Keratinocyte (primary cell): ENCODE measurements at regions not wholly inside any gene's neighbourhood (a gene's known extent, or its start where the extent isn't known, plus 50 kb on each side); places are given as distances from the start of the nearest gene placed in this dataset.

Experiments used
- DNase-seq: peaks from one replicate; pipeline ENCODE4 v3.0.0-alpha.2; 2011; ENCODE audit warnings: low read depth, missing footprints, low spot score
- FAIRE-seq: peaks from 2 replicates; lab custom pipeline; 2011; peaks lifted over from hg19 to GRCh38; lab: Jason Lieb, UNC
- H2AFZ ChIP-seq: 2 replicates; pipeline ENCODE4 v1.6.0; 2012; ENCODE audit warnings: low read length, control low read depth, inconsistent platforms; ENCODE audit not compliant: control insufficient read depth
- H3K27ac ChIP-seq: 2 replicates; pipeline ENCODE4 v1.5.1; 2011; ENCODE audit warnings: low read length; ENCODE audit not compliant: control insufficient read depth, insufficient read depth
- H3K27me3 ChIP-seq: 3 replicates; pipeline ENCODE4 v1.6.0; 2011; ENCODE audit warnings: low read length; ENCODE audit not compliant: control insufficient read depth, insufficient read depth; ENCODE audit errors: extremely low read depth
- H3K36me3 ChIP-seq, 2 experiments: 2 replicates in 1 of 2; 3 replicates in 1 of 2; pipeline ENCODE4 v1.5.1; 2011; ENCODE audit warnings: low read length in 2 of 2, mild to moderate bottlenecking in 1 of 2; ENCODE audit not compliant: control insufficient read depth in 2 of 2, insufficient read depth in 2 of 2; ENCODE audit errors: extremely low read depth in 1 of 2
- H3K4me1 ChIP-seq: 3 replicates; pipeline ENCODE4 v1.5.1; 2011; ENCODE audit warnings: low read length; ENCODE audit not compliant: control insufficient read depth, insufficient read depth; ENCODE audit errors: extremely low read depth
- H3K4me2 ChIP-seq: 3 replicates; pipeline ENCODE4 v1.6.0; 2011; ENCODE audit warnings: low read depth, low read length; ENCODE audit not compliant: control insufficient read depth, insufficient read depth; ENCODE audit errors: extremely low read depth
- H3K4me3 ChIP-seq, 3 experiments: fragments of 200-600 bp in 1 of 3; sonication (generic) in 1 of 3; 2 replicates in 2 of 3; 3 replicates in 1 of 3; pipeline ENCODE4 v1.5.1; 2011 to 2016; ENCODE audit warnings: low read length in 3 of 3, mild to moderate bottlenecking in 3 of 3, control low read depth in 2 of 3, inconsistent platforms in 1 of 3, low read depth in 1 of 3, mixed read lengths in 1 of 3, mixed run types in 1 of 3, moderate library complexity in 1 of 3; ENCODE audit not compliant: control insufficient read depth in 2 of 3, insufficient read depth in 2 of 3; ENCODE audit errors: extremely low read depth in 1 of 3
- H3K79me2 ChIP-seq: 2 replicates; pipeline ENCODE4 v1.6.0; 2012; ENCODE audit warnings: low read length; ENCODE audit not compliant: control insufficient read depth, insufficient read depth
- H3K9ac ChIP-seq: 3 replicates; pipeline ENCODE4 v1.6.0; 2011; ENCODE audit warnings: low read length; ENCODE audit not compliant: control insufficient read depth, insufficient read depth; ENCODE audit errors: extremely low read depth
- H3K9me1 ChIP-seq: 3 replicates; pipeline ENCODE4 v1.6.0; 2011; ENCODE audit warnings: low read length; ENCODE audit not compliant: control insufficient read depth, insufficient read depth; ENCODE audit errors: extremely low read depth
- H3K9me3 ChIP-seq: 2 replicates; pipeline ENCODE4 v1.5.1; 2012; ENCODE audit warnings: low read depth, low read length; ENCODE audit not compliant: control insufficient read depth
- H4K20me1 ChIP-seq: 3 replicates; pipeline ENCODE4 v1.6.0; 2011; ENCODE audit warnings: low read length; ENCODE audit not compliant: control insufficient read depth, insufficient read depth; ENCODE audit errors: extremely low read depth
- CTCF ChIP-seq, 3 experiments: IDR thresholded peaks in 1 of 3; conservative IDR thresholded peaks in 1 of 3; optimal IDR thresholded peaks in 1 of 3; 2 replicates in 2 of 3; 3 replicates in 1 of 3; pipeline versions ENCODE3 to v1.5.1; 2011; ENCODE audit warnings: low read length in 3 of 3, mild to moderate bottlenecking in 3 of 3, moderate library complexity in 2 of 3, control low read depth in 1 of 3, inconsistent platforms in 1 of 3; ENCODE audit not compliant: insufficient read depth in 2 of 3; ENCODE audit errors: extremely low read depth in 1 of 3
- EZH2 ChIP-seq: IDR thresholded peaks from one replicate; pipeline ENCODE4 v1.6.1; 2012; ENCODE audit warnings: inconsistent platforms, mild to moderate bottlenecking, low read length, moderate library complexity
- dilution Hi-C: fragments of 300-500 bp; cut with MboI; formaldehyde crosslinking; loops from one replicate; pipeline ENCODE4 v1.7.0; 2020; ENCODE audit warnings: low sequenced_read_pairs; ENCODE audit not compliant: extremely low pct_ligation_motif_present

- dilution Hi-C loops: no loop called here
- Histone ChIP-seq H3K9ac (no peak overlapping the region), H3K36me3 (no peaks in the 10 kb centered on the region), H4K20me1 (no peaks in the 10 kb centered on the region), H3K4me3 (no peak overlapping the region), H3K27ac (no peak overlapping the region), H2AFZ (no peak overlapping the region), H3K79me2 (no peaks in the 10 kb centered on the region), H3K4me1 (no peaks in the 10 kb centered on the region), H3K4me2 (no peak overlapping the region), H3K9me3 (no peaks in the 10 kb centered on the region), H3K27me3 (peaks cover 6% of the 10 kb centered on the region), H3K9me1 (no peaks in the 10 kb centered on the region)
- TF ChIP-seq CTCF (optimal IDR thresholded peaks at IDR 0.05 in 1 of 3, IDR thresholded peaks at IDR 0.05 in 1 of 3, conservative IDR thresholded peaks at IDR 0.05 in 1 of 3; ENCODE audit: extremely low read depth in 1 of 3, insufficient read depth in 2 of 3, low read length in 3 of 3) (no peak), EZH2 (no peak)
- FAIRE-seq (no peak), DNase-seq (no peak)
Measured at GRCh38 chr15:59845942-59846499, 156.9 kb upstream of the BNIP2 start.

- no peaks in the 10 kb centered on the region for H3K9me3 ChIP-seq
- H3K36me3 ChIP-seq: no peaks in the 10 kb centered on the region
- H3K4me3 ChIP-seq: no peak overlapping the region
- H3K27me3 ChIP-seq: no peaks in the 10 kb centered on the region
- H3K79me2 ChIP-seq: no peaks in the 10 kb centered on the region
- FAIRE-seq: no peak
- no peaks in the 10 kb centered on the region for H4K20me1 ChIP-seq
- no peak overlapping the region for H3K27ac ChIP-seq
- no peaks in the 10 kb centered on the region for H3K4me1 ChIP-seq
- no peak for DNase-seq
- H3K9ac ChIP-seq: no peak overlapping the region
- dilution Hi-C loops: no loop called here
- no peak for TF ChIP-seq CTCF (optimal IDR thresholded peaks at IDR 0.05 in 1 of 3, IDR thresholded peaks at IDR 0.05 in 1 of 3, conservative IDR thresholded peaks at IDR 0.05 in 1 of 3; ENCODE audit: extremely low read depth in 1 of 3, insufficient read depth in 2 of 3, low read length in 3 of 3)
- TF ChIP-seq EZH2: no peak
- H2AFZ ChIP-seq: no peak overlapping the region
- no peaks in the 10 kb centered on the region for H3K9me1 ChIP-seq
- H3K4me2 ChIP-seq: no peak overlapping the region
Measured at GRCh38 chr15:59843609-59844008, 154.5 kb upstream of the BNIP2 start.
